OCI-LY1 (cell line): ENCODE measurements at regions not wholly inside any gene's neighbourhood (a gene's known extent, or its start where the extent isn't known, plus 50 kb on each side); places are given as distances from the start of the nearest gene placed in this dataset.

Source experiments
- H2AFZ ChIP-seq: fragments of 200-600 bp; sonication (generic), shearing (Covaris generic); 2 replicates; pipeline ENCODE4 v1.6.0; 2014; ENCODE audit warnings: antibody characterized with exemption, mild to moderate bottlenecking, low read length
- H3F3A ChIP-seq: fragments of 200-600 bp; sonication (generic), shearing (Covaris generic); 2 replicates; pipeline ENCODE4 v1.6.0; 2014; ENCODE audit warnings: mild to moderate bottlenecking, antibody characterized with exemption, low read length, moderate library complexity; ENCODE audit not compliant: insufficient read depth
- H3K27ac ChIP-seq: fragments of 200-600 bp; sonication (generic); 2 replicates; pipeline ENCODE4 v1.5.1; 2014; ENCODE audit warnings: low read length, mixed run types, mild to moderate bottlenecking, low read depth; ENCODE audit not compliant: poor library complexity, severe bottlenecking
- H3K27me3 ChIP-seq: fragments of 200-600 bp; sonication (generic); 2 replicates; pipeline ENCODE4 v1.6.0; 2014; ENCODE audit warnings: antibody characterized with exemption, mild to moderate bottlenecking, low read length, moderate library complexity; ENCODE audit not compliant: insufficient read depth
- H3K36me3 ChIP-seq: fragments of 200-600 bp; sonication (generic); 2 replicates; pipeline ENCODE4 v1.6.1; 2014; ENCODE audit warnings: mild to moderate bottlenecking, antibody characterized with exemption, low read length, moderate library complexity, mixed read lengths; ENCODE audit not compliant: insufficient read depth
- H3K4me1 ChIP-seq: fragments of 200-600 bp; sonication (generic); 2 replicates; pipeline ENCODE4 v1.5.1; 2014; ENCODE audit warnings: mild to moderate bottlenecking, low read length, moderate library complexity; ENCODE audit not compliant: insufficient read depth, severe bottlenecking
- H3K4me2 ChIP-seq: fragments of 200-600 bp; sonication (generic), shearing (Covaris generic); 2 replicates; pipeline ENCODE4 v1.6.1; 2014; ENCODE audit warnings: low read length
- H3K4me3 ChIP-seq: fragments of 200-600 bp; sonication (generic); 2 replicates; pipeline ENCODE4 v1.5.1; 2014; ENCODE audit warnings: low read length, low read depth, mild to moderate bottlenecking, mixed read lengths; ENCODE audit not compliant: poor library complexity, severe bottlenecking
- H3K79me2 ChIP-seq: fragments of 200-600 bp; shearing (Covaris generic); 2 replicates; pipeline ENCODE4 v1.6.1; 2016; ENCODE audit warnings: mixed run types, low read length, mixed read lengths; ENCODE audit not compliant: insufficient read depth
- H3K9ac ChIP-seq: fragments of 200-600 bp; sonication (generic), shearing (Covaris generic); 2 replicates; pipeline ENCODE4 v1.6.1; 2014; ENCODE audit warnings: mild to moderate bottlenecking, low read length, mixed read lengths
- H3K9me2 ChIP-seq: fragments of 200-600 bp; sonication (generic), shearing (Covaris generic); 2 replicates; pipeline ENCODE4 v1.6.1; 2014; ENCODE audit warnings: low read depth, mild to moderate bottlenecking, low read length, mixed read lengths
- H3K9me3 ChIP-seq: fragments of 200-600 bp; shearing (Covaris generic); 2 replicates; pipeline ENCODE4 v1.6.1; 2014; ENCODE audit warnings: low read length, mixed read lengths
- H4K20me1 ChIP-seq: fragments of 200-600 bp; sonication (generic), shearing (Covaris generic); 2 replicates; pipeline ENCODE4 v1.6.0; 2016; ENCODE audit warnings: mild to moderate bottlenecking, low read length; ENCODE audit not compliant: insufficient read depth
- CTCF ChIP-seq: fragments of 200-600 bp; sonication (generic), shearing (Covaris generic); IDR thresholded peaks from 2 replicates; pipeline ENCODE4 v1.5.1; 2017; ENCODE audit warnings: mild to moderate bottlenecking, antibody characterized with exemption, low read length, moderate library complexity, mixed read lengths
- EZH2 ChIP-seq: fragments of 200-600 bp; sonication (generic), shearing (Covaris generic); IDR thresholded peaks from 2 replicates; pipeline ENCODE4 v1.8.0; 2017; ENCODE audit warnings: borderline replicate concordance, mixed run types, mild to moderate bottlenecking, antibody characterized with exemption, low read length, moderate library complexity, mixed read lengths

GRCh38 chr15:93683651-93684050 is 547.7 kb upstream of the MCTP2 start:
- Histone ChIP-seq H2AFZ (no peak overlapping the region), H3K9me3 (no peaks in the 10 kb centered on the region), H3F3A (no peaks in the 10 kb centered on the region), H3K9ac (no peak overlapping the region), H3K4me1 (no peaks in the 10 kb centered on the region), H3K27ac (no peak overlapping the region), H4K20me1 (no peaks in the 10 kb centered on the region), H3K36me3 (no peaks in the 10 kb centered on the region), H3K4me3 (no peak overlapping the region), H3K4me2 (no peak overlapping the region), H3K79me2 (no peaks in the 10 kb centered on the region), H3K9me2 (no peaks in the 10 kb centered on the region), H3K27me3 (no peaks in the 10 kb centered on the region)
- TF ChIP-seq EZH2 (no peak), CTCF (no peak)

GRCh38 chr15:93671387-93671943 is 559.9 kb upstream of the MCTP2 start:
- no peak overlapping the region for H3K4me2 ChIP-seq
- no peaks in the 10 kb centered on the region for H3K9me3 ChIP-seq
- H3K27me3 ChIP-seq = no peaks in the 10 kb centered on the region
- no peak overlapping the region for H2AFZ ChIP-seq
- no peak overlapping the region for H3K9ac ChIP-seq
- H3K27ac ChIP-seq = no peak overlapping the region
- no peaks in the 10 kb centered on the region for H4K20me1 ChIP-seq
- H3K36me3 ChIP-seq = no peaks in the 10 kb centered on the region
- no peaks in the 10 kb centered on the region for H3K79me2 ChIP-seq
- H3K4me3 ChIP-seq = no peak overlapping the region
- H3K9me2 ChIP-seq = no peaks in the 10 kb centered on the region
- H3F3A ChIP-seq = no peaks in the 10 kb centered on the region
- H3K4me1 ChIP-seq = no peaks in the 10 kb centered on the region
- TF ChIP-seq EZH2 (no peak), CTCF (no peak)

GRCh38 chr15:93670931-93671330 is 560.4 kb upstream of the MCTP2 start:
- Histone ChIP-seq H3K9ac (no peak overlapping the region), H3K4me2 (no peak overlapping the region), H3K4me1 (no peaks in the 10 kb centered on the region), H3K27me3 (no peaks in the 10 kb centered on the region), H3K36me3 (no peaks in the 10 kb centered on the region), H3K4me3 (no peak overlapping the region), H3K9me2 (no peaks in the 10 kb centered on the region), H2AFZ (no peak overlapping the region), H3K79me2 (no peaks in the 10 kb centered on the region), H3K9me3 (no peaks in the 10 kb centered on the region), H4K20me1 (no peaks in the 10 kb centered on the region), H3F3A (no peaks in the 10 kb centered on the region), H3K27ac (no peak overlapping the region)
- TF ChIP-seq CTCF (no peak), EZH2 (no peak)
